GM13976 (cell line): ENCODE measurements at regions not wholly inside any gene's neighbourhood (a gene's known extent, or its start where the extent isn't known, plus 50 kb on each side); places are given as distances from the start of the nearest gene placed in this dataset.

Source experiments
- DNase-seq: peaks from one replicate; pipeline ENCODE4 v3.0.0; 2012; ENCODE audit warnings: low spot score
- CTCF ChIP-seq: IDR thresholded peaks from 2 replicates; pipeline ENCODE4 v1.5.1; 2012; ENCODE audit warnings: borderline replicate concordance, mild to moderate bottlenecking; ENCODE audit not compliant: insufficient read depth; ENCODE audit errors: extremely low read depth, missing control alignments, control extremely low read depth
- in situ Hi-C: fragments of 300-500 bp; cut with MboI; formaldehyde crosslinking; loops from one replicate; pipeline ENCODE4 v1.12.0; 2022; ENCODE audit warnings: low sequenced_read_pairs, mixed read lengths, inconsistent platforms; ENCODE audit not compliant: unreplicated experiment

- no peak for TF ChIP-seq CTCF
- no peak for DNase-seq
- in situ Hi-C loops, result no loop called here
Observed at GRCh38 chr9:93801120-93801519, 154.0 kb downstream of the BARX1 start.

- TF ChIP-seq CTCF, result no peak
- in situ Hi-C loops, result no loop called here
- no peak for DNase-seq
Observed at GRCh38 chr9:93792358-93792757, 162.8 kb downstream of the BARX1 start.

GRCh38 chr9:93786204-93786603 lies 169.0 kb downstream of the BARX1 start:
- in situ Hi-C loops, result no loop called here
- DNase-seq, result no peak
- no peak for TF ChIP-seq CTCF

- TF ChIP-seq CTCF, result no peak
- DNase-seq, result no peak
- in situ Hi-C loops, result no loop called here
Observed at GRCh38 chr9:93776873-93777272, 178.3 kb downstream of the BARX1 start.

- no peak for TF ChIP-seq CTCF
- in situ Hi-C loops, result no loop called here
- no peak for DNase-seq
Observed at GRCh38 chr9:93776256-93776655, 178.9 kb downstream of the BARX1 start.

GRCh38 chr9:93774331-93775102 lies 180.6 kb downstream of the BARX1 start:
- no peak for DNase-seq
- in situ Hi-C loops, result no loop called here

More at GRCh38 chr9:93774331-93775102, 180.6 kb downstream of the BARX1 start:
- TF ChIP-seq CTCF, result no peak
